GM18508 (cell line): ENCODE measurements at regions not wholly inside any gene's neighbourhood (a gene's known extent, or its start where the extent isn't known, plus 50 kb on each side); places are given as distances from the start of the nearest gene placed in this dataset.
"Not testable (repeated sequence)": the region's sequence is repeated elsewhere in the genome, so short reads cannot be mapped to it uniquely, and the experiment has no call there.

Source experiments
- ATAC-seq: cut with Tn5 transposase; IDR thresholded peaks from one replicate; pipeline ENCODE4 v1.9.1; 2021; ENCODE audit warnings: moderate number of reproducible peaks; ENCODE audit not compliant: insufficient read depth, unreplicated experiment

GRCh38 chr14:97066068-97066899, 269.1 kb downstream of the VRK1 start:
- ATAC-seq = no peak

DNA sequence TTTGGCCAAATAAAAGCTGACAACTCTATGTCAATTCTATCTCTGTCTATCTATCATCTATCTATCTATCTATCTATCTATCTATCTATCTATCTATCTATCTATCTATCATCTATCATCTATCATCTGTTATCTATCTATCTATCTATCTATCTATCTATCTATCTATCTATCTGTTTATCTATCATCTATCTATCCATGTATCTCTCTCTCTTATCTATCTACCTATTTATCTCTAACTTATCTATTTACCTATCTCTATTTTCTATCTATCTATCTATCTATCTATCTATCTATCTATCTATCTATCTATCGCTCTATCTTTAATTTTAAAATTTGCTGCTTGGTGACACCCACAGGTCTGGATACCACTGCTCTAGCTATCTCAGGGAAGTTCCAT, 271.1 kb downstream of the VRK1 start:
- not testable (repeated sequence) for ATAC-seq

GRCh38 chr14:97070259-97070658, 273.1 kb downstream of the VRK1 start:
- ATAC-seq = no peak

- ATAC-seq = no peak
Measured at GRCh38 chr14:97071177-97071576, 274.0 kb downstream of the VRK1 start.

DNA sequence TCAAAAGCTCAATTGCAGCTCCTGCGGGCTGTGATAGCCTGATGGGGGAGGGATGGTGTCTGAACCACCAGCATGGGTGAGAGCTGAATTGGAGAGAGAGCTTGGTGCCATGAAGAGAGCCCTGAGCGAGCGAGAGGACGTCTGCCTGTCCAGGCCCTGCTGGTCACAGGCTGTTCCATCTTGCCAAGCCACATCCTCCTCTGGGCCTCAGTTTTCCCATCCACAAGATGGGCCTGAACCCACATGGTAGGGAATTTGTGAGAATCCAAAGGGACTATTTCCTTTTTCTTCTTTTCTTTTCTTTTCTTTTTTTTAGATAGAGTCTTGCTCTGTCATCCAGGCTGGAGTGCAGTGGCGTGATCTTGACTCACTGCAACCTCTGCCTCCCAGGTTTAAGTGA, 276.4 kb downstream of the VRK1 start:
- no peak for ATAC-seq

GRCh38 chr14:97074456-97074855, 277.3 kb downstream of the VRK1 start:
- no peak for ATAC-seq

- ATAC-seq = no peak
Measured at GRCh38 chr14:97074856-97075255, 277.7 kb downstream of the VRK1 start.

DNA sequence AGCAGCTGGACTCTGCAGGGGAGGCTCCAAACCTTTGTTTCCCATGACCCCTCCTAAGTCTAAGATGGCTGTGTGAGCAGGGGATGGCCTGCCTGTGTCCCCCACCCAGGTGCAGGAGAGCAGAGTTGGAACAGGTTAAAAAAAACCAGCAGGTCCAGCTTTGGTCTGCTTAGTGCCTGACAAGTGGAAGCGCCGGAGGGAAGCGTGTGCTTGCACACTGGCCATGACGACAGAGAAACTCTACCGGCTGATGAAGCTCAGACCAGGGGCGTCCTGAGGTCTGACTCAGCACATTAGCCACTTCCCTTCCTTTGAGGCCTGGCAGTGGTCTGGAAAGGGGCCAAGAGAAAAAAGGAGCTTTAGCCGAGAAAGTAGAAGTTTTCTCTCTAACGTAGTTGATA, 280.1 kb downstream of the VRK1 start:
- no peak for ATAC-seq

DNA sequence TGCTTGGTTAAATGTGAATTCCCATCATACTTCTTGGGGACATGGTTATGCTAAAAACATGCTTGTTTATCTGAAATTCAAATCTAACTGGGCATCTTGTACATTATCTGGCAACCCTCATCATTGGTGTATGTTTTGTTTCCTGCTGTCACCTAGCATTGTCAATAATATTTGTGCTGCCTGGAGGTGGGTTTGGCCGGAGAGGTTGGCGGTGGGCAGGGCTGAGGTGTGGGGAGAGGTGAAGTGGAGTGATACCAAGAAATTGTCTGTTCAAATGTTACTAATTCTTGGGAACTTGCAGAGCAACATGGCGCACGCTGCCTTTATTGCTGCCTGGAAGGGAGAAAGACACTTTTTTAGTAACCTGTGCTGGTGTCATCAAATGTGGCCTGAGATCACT, 280.5 kb downstream of the VRK1 start:
- ATAC-seq = no peak

GRCh38 chr14:97080991-97081390, 283.8 kb downstream of the VRK1 start:
- ATAC-seq = no peak

- ATAC-seq = no peak
Measured at GRCh38 chr14:97095269-97095668, 298.1 kb downstream of the VRK1 start.

DNA sequence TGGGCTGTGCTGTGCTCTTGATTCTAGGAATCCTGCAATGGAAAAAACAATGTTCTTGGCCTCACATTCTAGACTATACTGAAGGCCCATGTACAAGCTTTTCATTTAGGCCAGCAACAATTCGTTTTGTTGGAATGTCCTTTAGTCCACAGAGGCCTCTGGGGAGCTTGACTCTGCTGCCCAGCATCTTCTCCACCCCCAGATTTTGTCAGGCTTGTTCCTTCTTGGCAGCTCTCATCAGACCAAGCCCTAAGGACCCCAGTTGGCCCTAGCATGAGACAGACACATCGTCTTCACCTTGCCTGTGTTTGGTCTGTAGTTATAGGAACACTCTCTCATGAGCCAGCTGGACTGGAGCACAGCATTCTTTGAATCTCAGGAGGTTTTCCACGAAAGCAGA, 300.1 kb downstream of the VRK1 start:
- no peak for ATAC-seq

DNA sequence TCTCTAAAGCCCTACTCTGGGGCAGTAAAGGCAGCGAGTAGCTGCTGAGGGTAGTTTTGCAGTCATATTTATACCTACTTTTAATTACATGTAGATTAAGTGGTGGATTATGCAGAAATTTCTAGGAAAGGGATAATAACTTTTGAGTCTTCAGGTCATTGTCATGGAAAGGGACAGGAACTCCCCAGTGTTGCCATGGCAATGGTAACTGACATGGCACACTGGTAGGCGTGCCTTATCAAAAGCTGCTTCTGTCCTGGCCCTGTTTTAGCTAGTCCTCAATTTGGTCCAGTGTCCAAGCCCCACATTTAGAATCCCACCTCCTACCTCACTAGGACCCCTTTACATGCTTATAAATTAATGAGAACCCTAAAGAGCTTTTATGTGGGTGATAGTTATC, 303.1 kb downstream of the VRK1 start:
- no peak for ATAC-seq

DNA sequence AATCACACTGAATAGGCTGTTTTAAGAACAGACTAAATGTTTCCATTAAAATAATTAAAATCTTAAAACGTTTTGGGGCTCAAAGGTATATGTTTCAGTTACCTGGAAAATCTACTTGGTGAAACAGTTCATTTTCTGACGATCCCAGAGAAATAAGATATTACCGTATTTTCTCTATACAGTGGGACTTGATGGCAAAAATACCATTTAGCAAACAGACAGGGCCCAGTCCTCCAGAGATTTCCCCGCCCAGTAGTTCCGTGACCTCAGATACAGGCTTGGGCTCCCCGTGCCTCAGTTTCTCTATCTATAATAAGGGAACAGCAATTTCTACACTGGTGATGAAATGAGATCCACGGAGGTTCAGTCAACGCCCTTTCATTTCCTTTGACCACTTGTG, 304.4 kb downstream of the VRK1 start:
- ATAC-seq = no peak

DNA sequence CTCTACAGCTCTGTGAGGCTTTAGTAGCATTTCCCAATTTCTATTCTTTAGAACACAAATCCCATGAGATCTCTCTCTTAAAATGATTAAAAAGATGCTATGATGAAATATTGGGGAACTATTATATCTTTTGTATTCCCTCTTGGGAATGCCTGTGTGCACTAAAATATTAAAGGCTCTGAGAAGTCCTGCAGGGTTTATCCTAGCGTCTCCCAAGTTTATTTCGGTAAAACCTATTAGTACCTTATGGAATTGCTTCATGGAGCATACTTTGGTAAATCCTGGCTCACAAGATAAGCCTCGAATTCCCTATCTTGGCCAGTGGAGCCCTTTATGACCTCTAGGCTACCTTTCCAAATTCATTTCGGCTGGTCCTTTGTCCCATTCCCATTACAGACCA, 306.8 kb downstream of the VRK1 start:
- ATAC-seq = no peak

- no peak for ATAC-seq
Measured at GRCh38 chr14:97106166-97106565, 309.0 kb downstream of the VRK1 start.

DNA sequence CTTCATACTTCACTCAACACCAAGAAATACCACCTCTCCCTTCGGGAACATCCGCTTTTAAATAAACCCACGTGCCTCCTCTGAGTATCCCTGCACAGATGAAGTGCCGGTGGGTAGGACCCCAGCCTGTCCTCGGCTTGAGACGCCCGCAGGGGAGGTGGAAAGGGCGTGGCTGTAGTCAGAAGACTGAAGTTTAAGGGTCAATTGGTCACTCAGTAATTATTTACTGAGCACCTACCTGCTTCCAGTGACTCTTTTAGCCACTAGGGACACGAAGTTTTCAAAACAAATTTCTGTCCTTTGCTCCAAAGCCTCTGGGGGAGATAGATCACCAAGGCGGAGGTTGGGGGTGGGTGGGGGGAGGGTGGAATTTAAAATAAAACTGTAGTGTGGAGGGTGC, 309.4 kb downstream of the VRK1 start:
- ATAC-seq = no peak

DNA sequence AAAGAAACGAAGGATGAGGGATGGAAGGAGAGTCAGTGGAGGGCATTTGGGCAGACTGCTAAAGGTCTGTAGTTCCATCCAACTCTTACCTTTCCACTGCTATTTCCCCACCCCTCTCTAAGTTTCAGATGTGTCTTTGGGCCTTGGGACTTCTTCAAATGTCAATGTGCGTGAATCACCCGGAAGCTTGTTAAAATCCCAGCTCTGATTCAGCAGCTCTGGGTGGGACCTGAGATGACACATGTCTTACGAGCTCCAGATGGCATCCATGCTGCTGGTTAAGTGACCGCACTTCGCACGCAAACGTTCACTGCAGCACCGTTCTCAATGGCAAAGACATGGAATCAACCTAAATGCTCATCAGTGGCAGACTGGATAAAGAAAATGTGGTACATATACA, 309.9 kb downstream of the VRK1 start:
- no peak for ATAC-seq

- no peak for ATAC-seq
Measured at GRCh38 chr14:97107760-97108159, 310.6 kb downstream of the VRK1 start.

DNA sequence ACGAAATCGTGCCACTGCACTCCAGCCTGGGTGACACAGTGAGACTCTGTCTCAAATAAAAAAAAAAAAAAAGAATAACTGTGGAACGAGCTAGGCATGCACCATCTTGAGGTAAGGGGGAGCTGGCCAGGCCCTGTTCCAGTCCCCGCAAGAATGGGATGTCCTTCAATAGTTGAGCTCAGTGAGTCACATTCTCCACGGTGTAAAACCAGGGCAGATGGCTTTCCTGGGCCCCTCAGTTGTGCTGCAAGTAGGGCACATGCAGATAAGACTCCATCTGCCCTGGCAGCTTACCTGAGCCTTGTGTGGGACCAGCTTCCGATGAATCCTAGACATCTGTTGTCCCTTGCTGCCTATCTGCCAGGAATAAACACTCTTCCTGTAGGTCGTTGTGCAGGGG, 312.1 kb downstream of the VRK1 start:
- no peak for ATAC-seq

- ATAC-seq = no peak
Measured at GRCh38 chr14:97113339-97113738, 316.2 kb downstream of the VRK1 start.

- no peak for ATAC-seq
Measured at GRCh38 chr14:97116546-97116945, 319.4 kb downstream of the VRK1 start.
